IPS DF 6.9 (cell line): ENCODE measurements at regions not wholly inside any gene's neighbourhood (a gene's known extent, or its start where the extent isn't known, plus 50 kb on each side); places are given as distances from the start of the nearest gene placed in this dataset.

Source experiments
- DNase-seq: peaks from one replicate; pipeline ENCODE4 v3.0.0-alpha.2; 2013; ENCODE audit warnings: low read depth, low spot score
- H3K27ac ChIP-seq: one replicate; pipeline ENCODE4 v1.5.1; 2013; ENCODE audit warnings: low read length, control low read depth
- H3K27me3 ChIP-seq: 2 replicates; pipeline ENCODE4 v1.6.1; 2013; ENCODE audit warnings: mild to moderate bottlenecking, low read length; ENCODE audit not compliant: control insufficient read depth, insufficient read depth
- H3K36me3 ChIP-seq: 2 replicates; pipeline ENCODE4 v1.6.1; 2013; ENCODE audit warnings: low read length; ENCODE audit not compliant: control insufficient read depth, insufficient read depth
- H3K4me1 ChIP-seq: 2 replicates; pipeline ENCODE4 v1.6.1; 2013; ENCODE audit warnings: low read length; ENCODE audit not compliant: control insufficient read depth, insufficient read depth
- H3K4me3 ChIP-seq: 2 replicates; pipeline ENCODE4 v1.5.1; 2013; ENCODE audit warnings: mild to moderate bottlenecking, low read length
- H3K9me3 ChIP-seq: 2 replicates; pipeline ENCODE4 v1.6.1; 2013; ENCODE audit warnings: low read length, inconsistent platforms; ENCODE audit not compliant: control insufficient read depth, insufficient read depth
- WGBS: extraction: QIAGEN DNeasy Blood & Tissue Kit; methylation state at CpG from one replicate; pipeline ENCODE4 v1.1.7; 2013; ENCODE audit warnings: mixed read lengths, missing lambda C conversion rate; ENCODE audit not compliant: insufficient read length, insufficient coverage; 5-methylcytosine and 5-hydroxymethylcytosine counted together

DNA sequence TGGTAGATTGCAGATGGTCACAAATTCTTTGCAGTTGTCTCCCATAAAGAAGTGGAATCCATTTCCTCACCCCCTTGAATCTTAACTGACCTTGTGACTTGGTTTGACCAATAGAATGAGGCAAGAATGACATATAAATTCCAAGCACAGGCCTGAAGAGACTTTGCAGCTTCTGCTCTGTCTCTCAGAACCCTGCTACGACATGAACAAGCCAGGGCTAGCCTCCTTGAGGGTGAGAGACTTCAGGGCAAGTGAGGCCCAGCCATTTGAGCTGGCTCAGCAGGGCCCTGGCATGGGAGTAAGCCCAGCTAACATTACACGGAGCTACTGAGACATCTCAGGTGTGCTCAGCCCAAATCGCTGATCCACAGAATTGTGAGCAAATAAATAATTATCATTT, 216.3 kb upstream of the MAN1A1 start:
- H3K4me3 ChIP-seq, result no peak overlapping the region
- DNase-seq, result no peak
- no peak overlapping the region for H3K27ac ChIP-seq
- no peaks in the 10 kb centered on the region for H3K27me3 ChIP-seq
- WGBS, result no CpG with 5 or more reads among the region's 3 CpGs
- H3K36me3 ChIP-seq, result no peaks in the 10 kb centered on the region
- no peaks in the 10 kb centered on the region for H3K4me1 ChIP-seq
- H3K9me3 ChIP-seq, result no peaks in the 10 kb centered on the region

- Histone ChIP-seq H3K4me3 (no peak overlapping the region), H3K4me1 (no peaks in the 10 kb centered on the region), H3K27me3 (no peaks in the 10 kb centered on the region), H3K9me3 (no peaks in the 10 kb centered on the region), H3K27ac (no peak overlapping the region), H3K36me3 (no peaks in the 10 kb centered on the region)
- no peak for DNase-seq
These were observed 212.6 kb upstream of the MAN1A1 start for GRCh38 chr6:119562168-119562567.

GRCh38 chr6:119559586-119559985, 210.0 kb upstream of the MAN1A1 start:
- Histone ChIP-seq H3K4me3 (no peak overlapping the region), H3K27me3 (no peaks in the 10 kb centered on the region), H3K36me3 (no peaks in the 10 kb centered on the region), H3K9me3 (no peaks in the 10 kb centered on the region), H3K27ac (no peak overlapping the region), H3K4me1 (no peaks in the 10 kb centered on the region)
- no peak for DNase-seq

- Histone ChIP-seq H3K4me3 (no peak overlapping the region), H3K4me1 (no peaks in the 10 kb centered on the region), H3K27me3 (no peaks in the 10 kb centered on the region), H3K9me3 (no peaks in the 10 kb centered on the region), H3K27ac (no peak overlapping the region), H3K36me3 (no peaks in the 10 kb centered on the region)
- WGBS, result no CpG with 5 or more reads among the region's 5 CpGs
- DNase-seq, result no peak
These were observed 207.7 kb upstream of the MAN1A1 start for GRCh38 chr6:119557239-119557638.

DNA sequence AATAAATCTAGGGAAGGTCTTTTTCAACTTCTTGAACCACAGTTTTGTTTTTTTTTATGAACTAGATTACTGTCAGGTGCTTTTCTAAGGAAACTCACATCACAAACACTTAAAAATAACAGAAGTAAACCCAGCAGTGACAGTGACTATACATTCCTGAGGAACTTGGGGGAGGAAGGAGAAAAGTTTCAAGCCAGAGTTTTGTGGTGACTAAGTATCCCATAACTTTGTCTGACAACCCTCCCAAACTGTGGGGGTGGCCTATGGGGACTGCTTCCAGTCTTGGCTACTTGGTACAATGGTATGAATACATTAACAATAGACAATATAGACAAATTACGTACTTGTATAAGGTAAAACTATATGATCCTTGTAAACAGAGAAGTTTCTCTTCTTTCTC, 202.5 kb upstream of the MAN1A1 start:
- H3K9me3 ChIP-seq, result no peaks in the 10 kb centered on the region
- DNase-seq, result no peak
- H3K27me3 ChIP-seq, result no peaks in the 10 kb centered on the region
- no peaks in the 10 kb centered on the region for H3K4me1 ChIP-seq
- no CpG with 5 or more reads among the region's 1 CpG for WGBS
- no peak overlapping the region for H3K27ac ChIP-seq
- no peak overlapping the region for H3K4me3 ChIP-seq
- no peaks in the 10 kb centered on the region for H3K36me3 ChIP-seq

- Histone ChIP-seq H3K9me3 (no peaks in the 10 kb centered on the region), H3K27ac (no peak overlapping the region), H3K27me3 (no peaks in the 10 kb centered on the region), H3K4me1 (no peaks in the 10 kb centered on the region), H3K4me3 (no peak overlapping the region), H3K36me3 (no peaks in the 10 kb centered on the region)
- no peak for DNase-seq
- WGBS, result no CpG with 5 or more reads among the region's 3 CpGs
These were observed 197.5 kb upstream of the MAN1A1 start for GRCh38 chr6:119547024-119547423.

DNA sequence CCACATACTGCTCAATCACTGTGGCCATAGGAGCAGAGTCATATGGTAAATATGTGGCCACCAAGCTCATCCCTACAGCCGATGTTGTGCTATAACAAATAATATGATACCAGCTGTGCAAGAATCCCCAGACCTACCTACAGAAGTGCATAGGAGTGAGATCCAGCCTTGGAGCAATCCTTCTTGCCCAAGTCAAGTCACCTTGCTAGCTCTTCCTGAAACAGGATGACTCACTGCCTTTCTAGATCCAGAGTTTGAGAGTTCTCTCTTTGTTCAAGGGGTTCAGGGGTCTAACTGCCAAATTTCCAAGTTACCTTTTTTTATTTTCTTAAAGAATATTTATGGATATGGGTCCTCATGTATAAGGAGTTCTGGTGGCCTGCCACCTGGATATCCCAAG, 195.7 kb upstream of the MAN1A1 start:
- WGBS, result no CpG with 5 or more reads among the region's 1 CpG
- DNase-seq, result no peak
- H3K36me3 ChIP-seq, result no peaks in the 10 kb centered on the region

DNA sequence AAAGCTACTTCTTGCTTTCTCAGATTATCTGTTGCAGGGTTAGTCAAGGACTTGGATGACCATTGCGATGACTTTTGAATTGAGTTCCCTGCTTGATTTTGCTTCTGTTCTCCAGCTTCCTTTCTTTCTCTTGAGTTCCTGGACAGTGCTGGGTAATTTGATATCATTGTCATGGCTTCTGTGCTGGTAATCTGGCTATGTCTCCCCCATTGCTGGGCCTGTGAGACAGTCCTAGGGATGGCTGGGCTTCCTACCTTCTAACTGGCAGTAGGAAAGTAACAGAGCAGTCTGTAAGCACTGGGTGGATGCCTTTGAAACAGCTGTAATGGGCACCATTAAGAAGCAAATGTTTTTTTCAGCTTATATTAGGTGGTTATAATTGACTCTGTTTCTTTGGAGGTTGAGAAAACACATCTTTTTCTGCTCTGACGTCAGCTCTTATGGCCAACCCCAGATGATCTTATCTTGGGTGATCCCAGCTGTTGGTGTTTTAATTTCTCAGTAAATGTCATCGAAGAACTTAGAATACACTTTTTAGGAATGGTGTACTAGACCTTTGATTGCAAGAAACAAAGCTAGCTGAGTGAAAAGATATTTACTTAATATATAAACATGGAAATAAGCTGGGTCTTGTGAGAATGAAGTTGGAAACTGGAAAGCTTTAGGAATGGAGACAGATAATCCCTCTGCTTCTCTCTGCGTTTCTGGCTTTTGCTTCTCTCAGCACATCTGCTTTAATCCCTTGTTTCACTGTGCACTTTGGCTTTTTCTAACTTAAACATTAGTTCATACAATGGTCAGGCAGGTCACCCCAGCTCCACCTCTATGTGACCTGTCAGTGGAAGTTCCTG, 195.0 kb upstream of the MAN1A1 start:
- no peaks in the 10 kb centered on the region for H3K27me3 ChIP-seq
- no peak overlapping the region for H3K4me3 ChIP-seq
- no peaks in the 10 kb centered on the region for H3K4me1 ChIP-seq
- no peaks in the 10 kb centered on the region for H3K9me3 ChIP-seq
- WGBS, result no CpG with 5 or more reads among the region's 4 CpGs
- no peaks in the 10 kb centered on the region for H3K36me3 ChIP-seq
- no peak for DNase-seq
- H3K27ac ChIP-seq, result no peak overlapping the region

More for the DNA sequence above, 195.7 kb upstream of the MAN1A1 start:
- no peaks in the 10 kb centered on the region for H3K4me1 ChIP-seq
- no peak overlapping the region for H3K4me3 ChIP-seq
- no peaks in the 10 kb centered on the region for H3K9me3 ChIP-seq
- H3K27me3 ChIP-seq, result no peaks in the 10 kb centered on the region
- H3K27ac ChIP-seq, result no peak overlapping the region

DNA sequence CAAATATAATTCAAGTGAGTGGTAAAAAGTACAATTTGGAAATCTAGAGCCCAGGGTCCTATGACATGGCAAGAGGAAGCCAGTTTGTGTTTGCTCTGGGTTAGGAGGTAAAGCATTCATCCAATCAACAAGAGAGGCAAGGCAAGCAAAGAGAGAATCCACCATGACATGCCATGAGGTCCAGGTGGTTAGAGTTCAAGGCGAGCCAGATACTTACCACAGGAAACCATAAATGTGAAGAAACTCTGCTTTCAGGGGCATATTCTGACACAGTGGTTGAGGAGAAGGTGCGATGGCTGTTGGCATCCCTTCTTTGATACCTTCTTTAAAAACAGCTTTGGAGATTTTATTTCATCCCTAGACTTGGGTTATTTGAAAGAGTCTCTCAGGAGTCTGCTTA, 193.8 kb upstream of the MAN1A1 start:
- Histone ChIP-seq H3K27me3 (no peaks in the 10 kb centered on the region), H3K27ac (no peak overlapping the region), H3K36me3 (no peaks in the 10 kb centered on the region), H3K4me1 (no peaks in the 10 kb centered on the region), H3K4me3 (no peak overlapping the region), H3K9me3 (no peaks in the 10 kb centered on the region)
- no CpG with 5 or more reads among the region's 2 CpGs for WGBS
- no peak for DNase-seq

- Histone ChIP-seq H3K27me3 (no peaks in the 10 kb centered on the region), H3K36me3 (no peaks in the 10 kb centered on the region), H3K27ac (no peak overlapping the region), H3K4me3 (no peak overlapping the region), H3K4me1 (no peaks in the 10 kb centered on the region), H3K9me3 (no peaks in the 10 kb centered on the region)
- WGBS, result no CpG with 5 or more reads among the region's 1 CpG
- DNase-seq, result no peak
These were observed 192.5 kb upstream of the MAN1A1 start for GRCh38 chr6:119542037-119542436.
